IMR-90 (cell line): ENCODE measurements at regions not wholly inside any gene's neighbourhood (a gene's known extent, or its start where the extent isn't known, plus 50 kb on each side); places are given as distances from the start of the nearest gene placed in this dataset.

Source experiments
- ATAC-seq: fragments of 200-7000 bp; cut with Tn5 transposase; 2 replicates; pipeline ENCODE4 v1.9.1; 2020; ENCODE audit warnings: low read depth, mild to moderate bottlenecking, moderate library complexity
- BruUV-seq: library from RNA; stranded (reverse); fragments of 400-500 nt; replicated peaks from 2 replicates; lab custom pipeline; 2021; lab: Mats Ljungman, UMichigan
- CTCF ChIA-PET: fragments of 300-600 bp; formaldehyde crosslinking; extraction: SDS; loops from one replicate; lab custom pipeline; 2021; ENCODE audit warnings: antibody characterized with exemption; lab: Yijun Ruan, JAX
- POLR2A ChIA-PET: fragments of 300-600 bp; sonication (Branson Sonifier 250); formaldehyde crosslinking; loops from one replicate; lab custom pipeline; 2022; ENCODE audit warnings: antibody characterized with exemption; ENCODE audit not compliant: unreplicated experiment; lab: Charles Lee
- DNase-seq: peaks from one replicate; pipeline ENCODE4 v3.0.0; 2013
- H2AFZ ChIP-seq: replicated peaks from 2 replicates; pipeline ENCODE3; 2013; ENCODE audit warnings: low read length, mild to moderate bottlenecking; ENCODE audit not compliant: poor library complexity
- H2AK5ac ChIP-seq: 2 replicates; pipeline ENCODE4 v1.6.1; 2013; ENCODE audit warnings: low read depth, low read length, inconsistent platforms
- H2AK9ac ChIP-seq: replicated peaks from 2 replicates; pipeline ENCODE3; 2013; ENCODE audit warnings: mild to moderate bottlenecking, low read depth, low read length, moderate library complexity; ENCODE audit not compliant: poor library complexity
- H2BK120ac ChIP-seq: 2 replicates; pipeline ENCODE4 v1.6.1; 2013; ENCODE audit warnings: low read depth, low read length, inconsistent platforms
- H2BK15ac ChIP-seq: 3 replicates; pipeline ENCODE4 v1.6.1; 2013; ENCODE audit warnings: low read depth, low read length, inconsistent platforms
- H2BK20ac ChIP-seq: 2 replicates; pipeline ENCODE4 v1.6.1; 2013; ENCODE audit warnings: low read depth, mild to moderate bottlenecking, inconsistent platforms, low read length, moderate library complexity
- H2BK5ac ChIP-seq: 2 replicates; pipeline ENCODE4 v1.6.1; 2013; ENCODE audit warnings: mild to moderate bottlenecking, low read depth, low read length, inconsistent platforms; ENCODE audit not compliant: poor library complexity, severe bottlenecking
- H3K14ac ChIP-seq: replicated peaks from 2 replicates; pipeline ENCODE4 v1.6.1; 2013; ENCODE audit warnings: low read depth, low read length, inconsistent platforms
- H3K18ac ChIP-seq: 2 replicates; pipeline ENCODE4 v1.6.1; 2013; ENCODE audit warnings: low read depth, low read length, control low read depth
- H3K23ac ChIP-seq: 2 replicates; pipeline ENCODE4 v1.6.1; 2013; ENCODE audit warnings: low read depth, low read length, inconsistent platforms
- H3K27ac ChIP-seq: 2 replicates; pipeline ENCODE4 v1.5.1; 2013; ENCODE audit warnings: mild to moderate bottlenecking, control low read depth, low read length; ENCODE audit not compliant: insufficient read depth
- H3K27me3 ChIP-seq: 2 replicates; pipeline ENCODE4 v1.6.1; 2013; ENCODE audit warnings: low read length; ENCODE audit not compliant: control insufficient read depth, insufficient read depth
- H3K36me3 ChIP-seq: 2 replicates; pipeline ENCODE4 v1.6.1; 2013; ENCODE audit warnings: low read length, mixed read lengths; ENCODE audit not compliant: control insufficient read depth, insufficient read depth
- H3K4ac ChIP-seq: 2 replicates; pipeline ENCODE4 v1.6.1; 2013; ENCODE audit warnings: low read depth, low read length, inconsistent platforms
- H3K4me1 ChIP-seq: 2 replicates; pipeline ENCODE4 v1.6.1; 2013; ENCODE audit warnings: low read length, mixed read lengths; ENCODE audit not compliant: control insufficient read depth, insufficient read depth
- H3K4me2 ChIP-seq: 2 replicates; pipeline ENCODE4 v1.6.1; 2013; ENCODE audit warnings: low read depth, mild to moderate bottlenecking, control low read depth, low read length, moderate library complexity
- H3K4me3 ChIP-seq: 2 replicates; pipeline ENCODE4 v1.5.1; 2013; ENCODE audit warnings: low read depth, mild to moderate bottlenecking, control low read depth, low read length, moderate library complexity; ENCODE audit not compliant: insufficient read depth
- H3K56ac ChIP-seq: 2 replicates; pipeline ENCODE4 v1.6.1; 2013; ENCODE audit warnings: low read length, inconsistent platforms; ENCODE audit not compliant: insufficient read depth; ENCODE audit errors: extremely low read depth
- H3K79me1 ChIP-seq, 2 experiments: 2 replicates each; pipeline ENCODE4 v1.6.1; 2013; ENCODE audit warnings: low read length in 2 of 2, inconsistent platforms in 1 of 2, low read depth in 1 of 2
- H3K9ac ChIP-seq: 2 replicates; pipeline ENCODE4 v1.6.1; 2013; ENCODE audit warnings: low read depth, low read length, control low read depth
- H3K9me1 ChIP-seq: 2 replicates; pipeline ENCODE4 v1.6.1; 2013; ENCODE audit warnings: low read length, inconsistent platforms; ENCODE audit not compliant: insufficient read depth
- H3K9me3 ChIP-seq: 2 replicates; pipeline ENCODE4 v1.6.1; 2013; ENCODE audit warnings: low read length; ENCODE audit not compliant: control insufficient read depth, insufficient read depth
- H4K20me1 ChIP-seq: 2 replicates; pipeline ENCODE4 v1.6.1; 2013; ENCODE audit warnings: low read length, inconsistent platforms; ENCODE audit not compliant: insufficient read depth
- H4K5ac ChIP-seq: 2 replicates; pipeline ENCODE4 v1.6.1; 2013; ENCODE audit warnings: mild to moderate bottlenecking, low read depth, low read length, control low read depth
- H4K8ac ChIP-seq, 2 experiments: 2 replicates each; pipeline ENCODE4 v1.6.1; 2013; ENCODE audit warnings: low read depth in 2 of 2, low read length in 2 of 2, control low read depth in 1 of 2, inconsistent platforms in 1 of 2
- H4K91ac ChIP-seq: 2 replicates; pipeline ENCODE4 v1.6.1; 2013; ENCODE audit warnings: low read depth, low read length, inconsistent platforms; ENCODE audit not compliant: insufficient read depth
- CHD1 ChIP-seq: IDR thresholded peaks from 2 replicates; pipeline ENCODE4 v1.6.1; 2012; ENCODE audit warnings: low read depth, low read length, improper control_type of control experiment
- WGBS, 2 experiments: methylation state at CpG; one replicate each; pipeline versions ENCODE4 v1.1.5 to v1.1.7; 2013; ENCODE audit warnings: missing lambda C conversion rate in 2 of 2; ENCODE audit not compliant: insufficient read length in 1 of 2; ENCODE audit errors: extremely low coverage in 2 of 2; 5-methylcytosine and 5-hydroxymethylcytosine counted together
- dilution Hi-C: fragments of 300-500 bp; cut with HindIII; formaldehyde crosslinking; loops from one replicate; pipeline ENCODE4 v1.14.3; 2018; ENCODE audit warnings: low sequenced_read_pairs; ENCODE audit not compliant: unreplicated experiment
- in situ Hi-C: fragments of 300-500 bp; cut with MboI; formaldehyde crosslinking; loops from 3 replicates; pipeline ENCODE4 v1.14.3; 2019; ENCODE audit warnings: low sequenced_read_pairs, inconsistent platforms, mixed read lengths
- intact Hi-C: fragments of 100-400 bp; cut with micrococcal nuclease; formaldehyde crosslinking; loops from 2 replicates; pipeline ENCODE4 v1.10.0; 2022
- TF ChIP-seq, protein P1 (sequence below): fragments of 150-350 bp; IDR thresholded peaks from 2 replicates; pipeline ENCODE4 v1.6.1; 2017; ENCODE audit warnings: mild to moderate bottlenecking, antibody characterized with exemption, low read length, low read depth

DNA sequence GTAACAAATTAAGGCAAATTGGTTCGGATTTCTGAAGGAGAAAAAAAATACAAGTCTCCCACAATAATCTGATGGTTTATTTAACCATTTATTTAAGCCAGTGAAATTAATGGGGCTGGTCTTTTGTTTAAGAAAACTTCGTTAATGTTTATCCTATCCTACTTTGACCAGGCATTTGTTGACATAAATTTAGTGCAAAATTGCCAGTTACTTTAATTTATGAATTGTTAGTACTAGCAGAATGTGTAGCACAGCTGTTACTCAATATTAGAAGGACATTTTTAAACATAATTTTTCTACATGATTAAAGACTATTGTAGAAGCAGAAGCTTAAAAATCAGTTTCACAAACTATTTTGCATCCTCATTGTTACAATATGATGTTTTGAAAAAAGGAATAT lies 687.6 kb upstream of the PTBP2 start:
- H4K20me1 ChIP-seq, result no peaks in the 10 kb centered on the region
- ChIA-PET CTCF (no interaction called here), POLR2A (no interaction called here)
- ATAC-seq (no peak), DNase-seq (no peak)
- no peak overlapping the region for H3K56ac ChIP-seq
- H3K27me3 ChIP-seq, result no peaks in the 10 kb centered on the region
- H2BK15ac ChIP-seq, result no peak overlapping the region
- WGBS, 2 experiments, result no CpG with 5 or more reads among the region's 2 CpGs
- no peaks in the 10 kb centered on the region for H3K36me3 ChIP-seq
- no peak overlapping the region for H2BK120ac ChIP-seq
- TF ChIP-seq, protein P1, sequence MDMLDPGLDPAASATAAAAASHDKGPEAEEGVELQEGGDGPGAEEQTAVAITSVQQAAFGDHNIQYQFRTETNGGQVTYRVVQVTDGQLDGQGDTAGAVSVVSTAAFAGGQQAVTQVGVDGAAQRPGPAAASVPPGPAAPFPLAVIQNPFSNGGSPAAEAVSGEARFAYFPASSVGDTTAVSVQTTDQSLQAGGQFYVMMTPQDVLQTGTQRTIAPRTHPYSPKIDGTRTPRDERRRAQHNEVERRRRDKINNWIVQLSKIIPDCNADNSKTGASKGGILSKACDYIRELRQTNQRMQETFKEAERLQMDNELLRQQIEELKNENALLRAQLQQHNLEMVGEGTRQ, result no peak
- no peak for TF ChIP-seq CHD1
- no peak overlapping the region for H2BK5ac ChIP-seq
- no TSS peak for BruUV-seq
- H3K9me3 ChIP-seq, result no peaks in the 10 kb centered on the region
- intact Hi-C loops, result no loop called here
- H3K9me1 ChIP-seq, result no peaks in the 10 kb centered on the region
- in situ Hi-C loops, result no loop called here
- no peak overlapping the region for H4K8ac ChIP-seq
- no peaks in the 10 kb centered on the region for H3K4me1 ChIP-seq
- no peak overlapping the region for H2AK5ac ChIP-seq
- no peak overlapping the region for H2BK20ac ChIP-seq
- no peak overlapping the region for H3K4me3 ChIP-seq
- H3K27ac ChIP-seq, result no peak overlapping the region
- no peak overlapping the region for H2AK9ac ChIP-seq
- no peak overlapping the region for H3K9ac ChIP-seq
- H3K79me1 ChIP-seq, result no peaks in the 10 kb centered on the region
- no peak overlapping the region for H4K91ac ChIP-seq
- no peak overlapping the region for H3K18ac ChIP-seq
- no peak overlapping the region for H3K14ac ChIP-seq
- no peak overlapping the region for H3K4ac ChIP-seq
- H3K23ac ChIP-seq, result no peak overlapping the region
- dilution Hi-C loops, result no loop called here
- H2AFZ ChIP-seq, result no peak overlapping the region
- H4K5ac ChIP-seq, result no peak overlapping the region
- H3K4me2 ChIP-seq, result no peak overlapping the region
